Heart right ventricle (tissue), 16 donors: ENCODE measurements at regions not wholly inside any gene's neighbourhood (a gene's known extent, or its start where the extent isn't known, plus 50 kb on each side); places are given as distances from the start of the nearest gene placed in this dataset.
"Not testable (repeated sequence)": the region's sequence is repeated elsewhere in the genome, so short reads cannot be mapped to it uniquely, and the experiment has no call there.

Experiments used
- ATAC-seq, 8 donors: fragments of 200-7000 bp; cut with Tn5 transposase; one replicate each; pipeline ENCODE4 v1.9.1; 2020; ENCODE audit warnings: mild to moderate bottlenecking in 8 of 8, moderate library complexity in 8 of 8, moderate number of reproducible peaks in 1 of 8
- DNase-seq, 2 donors: peaks; one replicate each; pipeline ENCODE4 v3.0.0-alpha.2; 2020
- H3K27ac ChIP-seq, 10 donors: fragments of 200-600 bp; sonication (generic) in 2 of 10; one replicate each; pipeline versions ENCODE4 v1.5.0 to v1.8.0; 2020 to 2022; ENCODE audit warnings: mild to moderate bottlenecking in 3 of 10
- H3K27me3 ChIP-seq, 7 donors: fragments of 200-600 bp; one replicate each; pipeline ENCODE4 v1.8.0; 2021 to 2022; ENCODE audit warnings: mild to moderate bottlenecking in 2 of 7
- H3K36me3 ChIP-seq, 9 donors: fragments of 200-600 bp; sonication (generic) in 1 of 9; one replicate each; pipeline versions ENCODE4 v1.5.0 to v1.8.0; 2020 to 2022; ENCODE audit warnings: mild to moderate bottlenecking in 2 of 9
- H3K4me1 ChIP-seq, 9 donors: fragments of 200-600 bp; sonication (generic) in 1 of 9; one replicate each; pipeline versions ENCODE4 v1.5.0 to v1.8.0; 2020 to 2022; ENCODE audit warnings: mild to moderate bottlenecking in 4 of 9
- H3K4me3 ChIP-seq, 10 donors: fragments of 200-600 bp; sonication (generic) in 2 of 10; one replicate each; pipeline versions ENCODE4 v1.5.0 to v1.8.0; 2020 to 2022; ENCODE audit warnings: mild to moderate bottlenecking in 7 of 10, moderate library complexity in 2 of 10
- H3K9me3 ChIP-seq, 11 donors: fragments of 200-600 bp in 10 of 11; sonication (generic) in 2 of 11; one replicate each; pipeline versions ENCODE4 v1.5.0 to v1.8.0; 2013 to 2022; ENCODE audit warnings: mild to moderate bottlenecking in 2 of 11, control low read depth in 1 of 11, moderate library complexity in 1 of 11
- CTCF ChIP-seq, 9 donors: fragments of 200-600 bp; sonication (generic) in 2 of 9; IDR thresholded peaks; one replicate each; pipeline versions ENCODE4 v1.5.0 to v1.8.0; 2021 to 2022; ENCODE audit warnings: antibody characterized with exemption in 9 of 9, mild to moderate bottlenecking in 5 of 9, moderate library complexity in 1 of 9
- WGBS, 2 donors: extraction: QIAGEN DNeasy Blood & Tissue Kit; methylation state at CpG; one replicate each; pipeline ENCODE4 v1.1.7; 2013; ENCODE audit warnings: inconsistent platforms in 1 of 2; 5-methylcytosine and 5-hydroxymethylcytosine counted together
- intact Hi-C, 10 donors: fragments of 100-400 bp; cut with DNase I; formaldehyde crosslinking; loops; one replicate each; pipeline versions ENCODE4 v1.11.1 to v1.14.2; 2022
- donor health status: Arrhythmogenic right ventricular cardiomyopathy.
- donor health status: ischemic (EF 13 %, LVEDD 7.1; RV severe dilation, severe dysfunction).
- donor health status: healthy with polysubstance abuse.
- donor health status: DM: no; HTN: yes; CAD: no.
- donor health status: DM: no; HTN: no; CAD: no.
- donor health status: ischemic (EF 25% LVEDD 6.9; RV normal size, moderate dysfunction).
- donor health status: ischemic (EF 25% LVEDD 5.7; RV mildly dilated, moderate dysfunction).
- donor health status: healthy.
- donor health status: DM: yes; HTN: yes; CAD: no.
- donor health status: Ischemic cardiomyopathy.
- donor health status: ischemic (EF 35%, LVEDD 5.7; RV mildly dilated, moderate dysfunction).
- donor health status: nonischemic (EF 11% LVEDD 7.7; RV severe dilation, severe dysfunction).
- donor health status: DM: yes; HTN: yes; CAD: no.
- donor health status: PGD.
- donor health status: ischemic (EF 29% LVEDD 5.4; RV normal size, mild dysfunction).
- donor health status: nonischemic (EF 23%, LVEDD 6.1; RV moderate dilation, normal function).

- Histone ChIP-seq H3K27me3 (no peaks in the 10 kb centered on the region), H3K4me3 (no peak overlapping the region), H3K9me3 (peaks cover 0 to 3% (median 0%) of the 10 kb centered on the region in 11 donors), H3K4me1 (no peaks in the 10 kb centered on the region), H3K36me3 (no peaks in the 10 kb centered on the region), H3K27ac (no peak overlapping the region)
- WGBS, 2 donors = 44 to 58% methylated on average over 3 of the region's 3 CpGs
- DNase-seq (no peak), ATAC-seq (no peak)
- intact Hi-C loops = no loop called here
- no peak for TF ChIP-seq CTCF (IDR thresholded peaks at IDR 0.05)
Measured at GRCh38 chr4:167867191-167867590, 225.1 kb upstream of the ANXA10 start.

GRCh38 chr4:167868163-167868562 is 224.2 kb upstream of the ANXA10 start:
- H3K4me1 ChIP-seq = no peaks in the 10 kb centered on the region
- no peak for ATAC-seq
- TF ChIP-seq CTCF (IDR thresholded peaks at IDR 0.05) = no peak
- no peak for DNase-seq
- no peak overlapping the region for H3K27ac ChIP-seq
- no peaks in the 10 kb centered on the region for H3K27me3 ChIP-seq
- H3K4me3 ChIP-seq = no peak overlapping the region
- H3K36me3 ChIP-seq = no peaks in the 10 kb centered on the region
- 38 to 61% methylated on average over 1 of the region's 1 CpG for WGBS, 2 donors
- H3K9me3 ChIP-seq = no peaks in the 10 kb centered on the region
- intact Hi-C loops = no loop called here

GRCh38 chr4:167873496-167873895 is 218.8 kb upstream of the ANXA10 start:
- no peak for TF ChIP-seq CTCF (IDR thresholded peaks at IDR 0.05)
- intact Hi-C loops = no loop called here
- H3K4me1 ChIP-seq = no peaks in the 10 kb centered on the region
- no peak overlapping the region for H3K27ac ChIP-seq
- H3K27me3 ChIP-seq = no peaks in the 10 kb centered on the region
- H3K9me3 ChIP-seq = no peaks in the 10 kb centered on the region
- DNase-seq = no peak
- H3K4me3 ChIP-seq = no peak overlapping the region
- H3K36me3 ChIP-seq = no peaks in the 10 kb centered on the region
- ATAC-seq = no peak

- H3K4me3 ChIP-seq, H3K9me3 ChIP-seq, intact Hi-C loops: not testable (repeated sequence)
Measured at GRCh38 chr4:167876091-167876490, 216.2 kb upstream of the ANXA10 start.

GRCh38 chr4:167877826-167878225 is 214.5 kb upstream of the ANXA10 start:
- H3K27ac ChIP-seq, ATAC-seq, DNase-seq, H3K4me1 ChIP-seq, H3K9me3 ChIP-seq, H3K36me3 ChIP-seq, H3K27me3 ChIP-seq, H3K4me3 ChIP-seq: not testable (repeated sequence)
- 62% methylated on average over 8 of the region's 8 CpGs for WGBS, 2 donors
- intact Hi-C loops = loop anchor here in 1 of 10 donors (1.0 kb wide), 1 partner anchor 41 kb away; no protein-coding TSS in a partner anchor

More at GRCh38 chr4:167876091-167876490, 216.2 kb upstream of the ANXA10 start:
- H3K27ac ChIP-seq, H3K4me1 ChIP-seq, DNase-seq, H3K27me3 ChIP-seq, H3K36me3 ChIP-seq, ATAC-seq: not testable (repeated sequence)
- 86 to 89% methylated on average over 3 of the region's 3 CpGs for WGBS, 2 donors

- DNase-seq (no peak), ATAC-seq (no peak)
- H3K9me3 ChIP-seq = peaks cover 0 to 11% (median 0%) of the 10 kb centered on the region in 11 donors
- 27% methylated on average over 1 of the region's 1 CpG for WGBS, 2 donors
- no peaks in the 10 kb centered on the region for H3K27me3 ChIP-seq
- no peak for TF ChIP-seq CTCF (IDR thresholded peaks at IDR 0.05)
- no peaks in the 10 kb centered on the region for H3K4me1 ChIP-seq
- no peak overlapping the region for H3K4me3 ChIP-seq
- H3K27ac ChIP-seq = no peak overlapping the region
- H3K36me3 ChIP-seq = no peaks in the 10 kb centered on the region
- intact Hi-C loops = no loop called here
Measured at GRCh38 chr4:167883266-167883665, 209.1 kb upstream of the ANXA10 start.
